ENCODE measurements at regions not wholly inside any gene's neighbourhood (a gene's known extent, or its start where the extent isn't known, plus 50 kb on each side); places are given as distances from the start of the nearest gene placed in this dataset.
"Not testable (repeated sequence)": the region's sequence is repeated elsewhere in the genome, so short reads cannot be mapped to it uniquely, and the experiment has no call there.

- no peak for DNase-seq
Observed at GRCh38 chr9:75626860-75627259, 263.6 kb upstream of the PCSK5 start.

- DNase-seq: no peak
Observed at GRCh38 chr9:75628952-75629351, 261.5 kb upstream of the PCSK5 start.

DNA sequence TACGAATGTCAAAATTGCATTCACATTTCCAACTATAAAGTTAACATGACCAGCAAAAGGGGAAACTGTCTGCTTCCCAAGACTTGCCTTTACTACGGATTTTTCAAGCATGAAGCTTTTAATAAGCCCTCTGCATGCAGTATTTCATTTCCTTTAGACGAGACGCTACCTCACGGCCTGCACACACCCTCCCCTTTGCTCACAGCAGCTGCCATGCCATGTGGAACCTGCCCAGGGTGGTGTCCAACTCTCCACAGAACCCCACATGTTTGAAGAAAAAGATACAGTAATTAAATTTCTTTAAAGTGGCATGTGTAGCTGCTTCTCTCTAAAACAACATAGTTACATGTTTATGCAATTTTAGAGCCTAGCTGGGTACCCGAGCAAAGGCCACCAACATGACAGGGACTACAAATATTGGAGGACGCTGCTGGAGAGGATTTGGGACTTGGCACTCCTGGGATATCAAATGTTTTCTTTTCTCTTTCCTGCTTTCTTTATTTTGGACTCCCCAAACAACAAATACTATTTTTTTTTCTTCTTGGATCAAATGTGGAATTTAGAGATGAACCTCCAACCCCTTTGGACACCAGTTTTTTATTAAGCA is 256.9 kb upstream of the PCSK5 start:
- DNase-seq: no peak

DNA sequence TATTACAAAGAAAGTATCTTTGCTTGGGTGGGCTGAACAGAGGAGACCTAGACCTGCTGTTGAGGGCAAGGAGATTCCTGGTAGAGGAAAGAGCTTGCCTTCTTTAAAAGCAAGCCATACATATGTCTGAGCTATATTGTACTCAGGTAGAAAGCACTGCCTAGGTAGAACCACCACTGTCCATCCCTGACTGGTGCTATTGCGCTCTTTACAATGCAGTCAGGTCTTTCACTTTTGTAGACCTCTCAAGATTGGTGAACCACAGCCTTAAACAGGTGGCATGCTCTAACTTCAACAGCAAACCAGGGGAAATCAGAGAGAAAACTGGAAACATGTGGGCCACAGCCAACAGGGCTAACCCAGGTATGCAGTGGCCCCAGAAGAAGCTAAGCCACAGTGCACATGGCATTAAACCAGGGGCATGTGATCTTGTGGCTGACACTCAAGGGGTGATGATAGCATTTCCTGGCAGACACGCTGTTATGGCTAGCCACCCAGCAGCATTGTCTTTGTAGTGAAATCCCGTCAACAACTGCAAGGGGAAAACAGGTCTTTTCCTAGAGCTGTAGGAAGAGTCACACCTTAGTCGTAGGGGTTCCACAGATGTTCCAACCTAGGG is 253.9 kb upstream of the PCSK5 start:
- DNase-seq: no peak

DNA sequence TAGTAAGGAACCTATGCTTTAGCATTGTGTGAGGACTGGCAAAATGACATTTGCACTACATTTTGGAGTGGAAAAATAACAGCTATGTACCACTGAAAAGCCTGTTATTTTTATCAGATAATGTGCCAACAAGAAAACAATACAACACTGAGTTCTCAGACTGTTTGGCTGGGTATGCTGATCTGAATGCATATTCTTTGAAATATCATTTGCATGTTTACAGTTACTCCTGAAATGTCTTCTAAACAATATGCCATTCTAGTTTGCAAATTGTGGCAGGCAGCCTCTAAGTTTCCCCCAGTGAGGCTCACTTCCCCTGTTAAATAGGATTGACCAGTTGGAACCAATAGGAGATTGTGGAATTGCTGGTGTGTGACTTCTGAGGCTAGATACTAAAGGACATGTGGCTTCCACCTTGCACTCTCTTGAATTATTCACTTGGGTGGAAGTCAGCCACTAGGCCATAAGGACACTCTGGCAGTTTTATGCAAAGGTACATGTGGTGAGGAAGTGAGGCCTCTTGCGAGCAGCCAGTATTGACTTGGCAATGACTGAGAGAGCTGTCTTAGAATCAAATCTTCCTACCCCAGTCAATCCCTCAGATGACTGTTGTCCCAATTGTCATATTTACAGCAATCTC is 250.4 kb upstream of the PCSK5 start:
- no peak for DNase-seq

GRCh38 chr9:75642522-75642921 is 248.0 kb upstream of the PCSK5 start:
- DNase-seq: no peak

DNA sequence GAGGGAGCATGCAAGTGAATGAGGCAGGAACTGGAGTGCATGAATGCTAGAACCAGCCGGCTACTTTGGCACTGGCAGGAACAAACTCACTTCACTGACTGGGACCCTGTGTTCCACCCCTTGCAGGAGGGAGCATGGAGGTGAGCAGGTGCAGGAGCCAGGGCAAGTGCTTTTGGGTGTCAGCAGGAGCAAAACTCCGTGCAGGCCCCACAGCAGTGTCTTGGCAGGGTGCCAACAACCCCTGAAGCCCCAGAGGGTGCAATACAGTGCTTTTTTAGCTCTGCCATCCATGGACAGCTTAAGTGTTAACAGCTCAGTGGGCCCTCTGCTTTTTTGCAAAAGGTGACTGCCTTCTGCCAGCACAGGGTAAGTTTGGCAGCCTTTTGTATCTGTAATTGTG is 245.8 kb upstream of the PCSK5 start:
- no peak for DNase-seq

DNA sequence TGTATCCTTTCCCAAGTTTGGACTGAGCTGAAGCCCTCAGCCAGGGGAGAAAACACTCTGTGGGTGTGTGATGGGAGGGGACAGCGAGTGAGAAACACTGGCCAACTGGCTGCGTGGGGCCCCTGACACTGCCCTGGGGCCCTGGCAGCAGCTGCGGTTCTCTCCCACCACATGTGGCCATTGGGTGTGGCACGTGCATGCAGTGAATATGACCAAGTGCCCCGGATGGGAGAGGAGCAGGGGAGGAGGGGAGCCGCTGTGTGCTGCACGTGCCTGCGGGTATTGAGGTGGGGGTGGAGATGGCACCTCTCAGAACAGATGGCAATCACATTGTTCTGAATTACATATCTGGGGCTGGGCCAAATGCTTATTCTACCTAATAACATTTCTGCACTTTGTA is 242.4 kb upstream of the PCSK5 start:
- DNase-seq: no peak

DNA sequence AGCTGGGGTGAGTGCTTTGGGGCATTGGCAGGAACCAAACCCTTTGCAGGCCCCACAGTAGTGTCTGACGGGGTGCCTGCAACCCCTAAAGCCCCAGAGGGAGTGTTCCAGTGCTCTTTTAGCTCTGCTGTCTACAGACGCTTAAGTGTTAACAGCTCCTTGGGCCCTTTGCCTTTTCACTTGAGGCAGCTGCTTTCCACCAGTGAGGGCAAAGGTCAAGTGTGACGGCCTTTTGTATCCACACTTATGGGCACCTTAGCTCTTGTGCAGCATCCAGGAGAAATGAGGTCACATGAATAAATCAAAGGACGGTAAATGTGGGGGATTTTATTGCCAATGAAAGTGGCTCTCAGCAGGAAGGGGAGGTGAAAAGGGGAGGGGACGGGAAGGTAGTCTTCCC is 241.4 kb upstream of the PCSK5 start:
- no peak for DNase-seq

- no peak for DNase-seq
Observed at GRCh38 chr9:75651709-75652108, 238.8 kb upstream of the PCSK5 start.

- DNase-seq: no peak
Observed at GRCh38 chr9:75653335-75653734, 237.1 kb upstream of the PCSK5 start.

DNA sequence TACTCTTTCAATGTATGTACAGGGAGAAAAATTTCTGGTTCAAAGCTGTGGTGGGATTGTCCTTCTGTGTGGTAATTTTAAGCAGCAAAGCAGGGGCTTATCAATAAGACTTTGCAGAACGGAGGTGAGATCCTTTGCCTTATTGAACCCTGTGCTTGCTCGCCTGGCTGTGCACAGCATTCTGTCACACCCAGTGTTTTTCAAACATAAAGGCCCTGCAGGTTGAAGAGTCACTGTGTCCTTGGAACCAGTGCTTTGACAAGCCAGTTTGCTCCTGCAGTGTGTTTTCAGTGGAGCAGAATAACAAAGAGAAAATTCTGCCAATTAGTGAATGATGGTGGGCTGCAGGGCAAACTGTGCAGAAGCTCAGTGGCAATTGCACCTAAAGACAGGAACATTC is 236.7 kb upstream of the PCSK5 start:
- no peak for DNase-seq

GRCh38 chr9:75657015-75657414 is 233.5 kb upstream of the PCSK5 start:
- no peak for DNase-seq

GRCh38 chr9:75658301-75658905 is 232.1 kb upstream of the PCSK5 start:
- DNase-seq: no peak

DNA sequence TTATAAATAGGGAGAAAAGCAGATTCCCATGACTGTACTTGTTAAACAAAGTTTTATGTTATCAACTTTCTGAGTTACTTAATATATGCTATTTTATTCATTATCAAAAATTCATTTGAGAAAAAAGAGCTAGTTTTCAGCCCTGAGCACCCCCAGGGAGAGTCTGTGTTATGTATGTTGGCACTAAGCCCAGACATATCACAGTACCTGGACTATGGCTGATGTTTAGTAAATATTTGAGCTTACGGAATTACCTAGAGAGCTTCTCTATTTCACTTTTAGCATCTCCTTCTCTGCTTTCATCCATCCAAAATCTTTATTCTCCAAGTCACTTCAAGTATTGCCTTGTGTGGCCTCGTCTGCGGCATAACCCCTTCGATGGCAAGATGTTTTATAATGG is 225.9 kb upstream of the PCSK5 start:
- no peak for DNase-seq

GRCh38 chr9:75666856-75667554 is 223.5 kb upstream of the PCSK5 start:
- no peak for DNase-seq

DNA sequence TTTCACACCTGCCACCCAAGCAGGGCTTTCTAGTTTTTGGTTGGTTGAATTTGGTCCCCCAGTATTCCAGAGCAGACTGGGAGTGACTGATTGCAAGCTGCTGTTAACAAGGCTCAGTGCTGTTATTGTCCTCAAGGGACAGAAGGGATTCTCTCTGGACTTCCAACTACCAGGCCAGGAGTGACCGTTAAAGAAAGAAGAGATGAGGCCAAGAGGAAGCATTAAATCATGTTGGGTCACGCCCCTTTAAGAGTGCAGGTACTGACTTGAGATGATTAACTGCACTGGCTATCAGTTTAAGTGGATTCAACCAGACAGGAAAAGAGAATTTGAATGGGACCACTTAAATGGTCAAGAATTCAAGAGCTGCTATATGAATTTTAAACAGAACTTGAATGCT is 220.8 kb upstream of the PCSK5 start:
- DNase-seq: no peak

DNA sequence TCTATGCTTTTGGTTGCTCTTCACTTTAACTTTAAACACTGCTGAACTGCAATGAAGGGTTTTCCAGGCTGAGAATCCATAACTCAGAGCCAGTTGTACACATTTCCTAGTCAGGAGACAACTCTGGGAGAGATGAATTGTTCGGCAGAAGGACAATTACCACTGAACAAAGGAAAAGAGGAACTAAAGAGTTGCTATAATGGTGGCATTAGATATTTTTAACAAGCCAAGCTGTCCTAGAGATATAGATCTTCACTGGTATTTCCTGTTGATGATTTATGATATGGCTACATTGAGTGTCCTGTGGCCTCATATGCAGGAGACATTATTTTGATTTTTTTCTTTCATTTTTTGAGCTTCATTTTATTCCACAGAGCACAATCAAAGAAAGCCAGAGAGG is 219.1 kb upstream of the PCSK5 start:
- no peak for DNase-seq

GRCh38 chr9:75672478-75672877 is 218.0 kb upstream of the PCSK5 start:
- no peak for DNase-seq

DNA sequence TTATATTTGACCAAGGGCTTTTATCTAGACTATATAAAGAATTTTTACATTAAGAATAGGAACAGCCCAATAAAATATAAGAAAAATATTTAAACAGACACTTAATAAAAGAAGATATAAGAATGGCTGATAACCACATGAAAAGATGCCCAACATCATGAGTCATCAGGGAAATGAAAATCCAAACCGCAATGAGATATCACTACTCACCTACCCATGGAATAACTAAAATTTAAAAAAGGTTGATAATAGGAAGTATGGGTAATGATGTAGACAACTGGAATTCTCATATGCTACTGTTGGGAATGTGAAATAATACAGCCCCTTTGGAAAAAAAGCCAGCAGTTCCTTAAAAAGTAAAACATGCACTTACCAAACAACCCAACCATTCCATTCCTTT is 206.9 kb upstream of the PCSK5 start:
- DNase-seq: no peak

- no peak for DNase-seq
Observed at GRCh38 chr9:75685062-75685461, 205.4 kb upstream of the PCSK5 start.

DNA sequence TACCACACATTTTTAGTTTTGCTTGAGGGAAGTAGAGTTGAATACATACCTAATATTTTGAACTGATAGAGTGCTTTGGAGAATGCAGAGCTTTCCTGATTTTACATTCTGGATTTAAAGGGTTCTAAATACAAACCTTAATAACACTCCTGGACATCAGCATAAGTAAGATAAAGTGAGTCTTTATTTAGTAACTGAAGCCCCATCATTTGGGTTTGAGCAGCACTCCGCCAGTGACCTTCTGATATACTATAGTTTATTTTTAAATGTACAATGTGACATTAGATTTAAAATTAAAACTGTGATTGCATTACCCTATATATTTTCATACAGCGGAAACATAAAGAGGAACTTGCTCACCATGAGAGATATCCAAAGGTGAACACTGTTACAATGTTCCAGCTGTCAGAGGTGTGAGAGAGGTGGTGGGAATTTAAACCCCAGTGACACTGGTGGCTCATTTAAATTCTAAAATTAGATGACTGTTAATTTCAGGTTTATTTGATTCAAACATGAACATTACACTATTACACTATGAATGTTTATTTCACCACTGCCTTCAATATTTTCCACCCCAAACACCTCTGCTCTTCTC is 203.0 kb upstream of the PCSK5 start:
- DNase-seq: no peak

GRCh38 chr9:75690551-75690950 is 199.9 kb upstream of the PCSK5 start:
- not testable (repeated sequence) for DNase-seq
